Activated CD8-positive, alpha-beta T cell treated with anti-CD3 and anti-CD28 coated beads, Interleukin-2, amount 10 ng/mL, durations not matched to agents 7 days and 5 days (primary cell): ENCODE measurements at regions not wholly inside any gene's neighbourhood (a gene's known extent, or its start where the extent isn't known, plus 50 kb on each side); places are given as distances from the start of the nearest gene placed in this dataset.

Experiments
- ATAC-seq: fragments of 150-1000 bp; cut with Tn5 transposase; one replicate; pipeline ENCODE4 v1.10.0; 2021; ENCODE audit warnings: moderate library complexity
- CTCF ChIA-PET: fragments of 350-600 bp; sonication (Branson Sonifier 250); formaldehyde crosslinking; loops from one replicate; lab custom pipeline; 2021; ENCODE audit warnings: antibody characterized with exemption; lab: Charles Lee
- POLR2A ChIA-PET: fragments of 350-600 bp; sonication (Branson Sonifier 250); formaldehyde crosslinking; loops from one replicate; lab custom pipeline; 2021; ENCODE audit warnings: antibody characterized with exemption; lab: Charles Lee
- DNase-seq: peaks from one replicate; pipeline ENCODE4 v3.0.0-alpha.2; 2020
- H3K27ac Mint-ChIP-seq: one replicate; pipeline ENCODE4 v1.8.0; 2021; ENCODE audit warnings: mild to moderate bottlenecking, mixed read lengths
- H3K27me3 Mint-ChIP-seq: one replicate; pipeline ENCODE4 v1.8.0; 2021; ENCODE audit warnings: low read depth, mixed read lengths
- H3K36me3 Mint-ChIP-seq: one replicate; pipeline ENCODE4 v1.8.0; 2021; ENCODE audit warnings: low read depth, mixed read lengths
- H3K4me1 Mint-ChIP-seq: one replicate; pipeline ENCODE4 v1.8.0; 2021; ENCODE audit warnings: low read depth, mixed read lengths
- H3K4me3 Mint-ChIP-seq: one replicate; pipeline ENCODE4 v1.8.0; 2021; ENCODE audit warnings: mild to moderate bottlenecking, mixed read lengths
- H3K9me3 Mint-ChIP-seq: one replicate; pipeline ENCODE4 v1.8.0; 2022; ENCODE audit warnings: mixed read lengths; ENCODE audit not compliant: insufficient read depth

GRCh38 chr2:129653246-129653645 is 326.2 kb upstream of the RAB6C start:
- Mint-ChIP-seq H3K4me3 (no peak overlapping the region), H3K4me1 (no peaks in the 10 kb centered on the region), H3K27me3 (no peaks in the 10 kb centered on the region), H3K36me3 (no peaks in the 10 kb centered on the region), H3K9me3 (no peaks in the 10 kb centered on the region), H3K27ac (no peak overlapping the region)
- DNase-seq: no peak
- POLR2A ChIA-PET: no interaction called here
- no peak for ATAC-seq
- CTCF ChIA-PET: no interaction called here

GRCh38 chr2:129654331-129654730 is 325.1 kb upstream of the RAB6C start:
- ChIA-PET CTCF (no interaction called here), POLR2A (no interaction called here)
- no peak for DNase-seq
- no peaks in the 10 kb centered on the region for H3K36me3 Mint-ChIP-seq
- H3K4me1 Mint-ChIP-seq: no peaks in the 10 kb centered on the region
- no peaks in the 10 kb centered on the region for H3K9me3 Mint-ChIP-seq
- no peaks in the 10 kb centered on the region for H3K27me3 Mint-ChIP-seq
- H3K4me3 Mint-ChIP-seq: no peak overlapping the region
- no peak overlapping the region for H3K27ac Mint-ChIP-seq
- ATAC-seq: no peak

- ChIA-PET CTCF (no interaction called here), POLR2A (no interaction called here)
- Mint-ChIP-seq H3K9me3 (no peaks in the 10 kb centered on the region), H3K36me3 (no peaks in the 10 kb centered on the region), H3K4me3 (no peak overlapping the region), H3K27me3 (no peaks in the 10 kb centered on the region), H3K4me1 (no peaks in the 10 kb centered on the region), H3K27ac (no peak overlapping the region)
- no peak for ATAC-seq
- DNase-seq: no peak
Measured at GRCh38 chr2:129656081-129656598, 323.3 kb upstream of the RAB6C start.

GRCh38 chr2:129658430-129658829 is 321.0 kb upstream of the RAB6C start:
- ATAC-seq: no peak
- ChIA-PET CTCF (no interaction called here), POLR2A (no interaction called here)
- H3K27ac Mint-ChIP-seq: no peak overlapping the region
- H3K27me3 Mint-ChIP-seq: no peaks in the 10 kb centered on the region
- no peaks in the 10 kb centered on the region for H3K9me3 Mint-ChIP-seq
- DNase-seq: no peak
- H3K36me3 Mint-ChIP-seq: no peaks in the 10 kb centered on the region
- no peak overlapping the region for H3K4me3 Mint-ChIP-seq
- H3K4me1 Mint-ChIP-seq: no peaks in the 10 kb centered on the region

GRCh38 chr2:129661935-129662334 is 317.5 kb upstream of the RAB6C start:
- CTCF ChIA-PET: interaction anchor here (0.6 kb wide), 1 partner anchor 226 kb away, joined by 3 read pairs; no protein-coding TSS in a partner anchor

GRCh38 chr2:129667577-129667976 is 311.9 kb upstream of the RAB6C start:
- ATAC-seq (no peak), DNase-seq (no peak)
- ChIA-PET POLR2A (no interaction called here), CTCF (no interaction called here)
- H3K4me1 Mint-ChIP-seq: no peaks in the 10 kb centered on the region
- no peak overlapping the region for H3K27ac Mint-ChIP-seq
- no peak overlapping the region for H3K4me3 Mint-ChIP-seq
- H3K36me3 Mint-ChIP-seq: no peaks in the 10 kb centered on the region
- no peaks in the 10 kb centered on the region for H3K27me3 Mint-ChIP-seq
- no peaks in the 10 kb centered on the region for H3K9me3 Mint-ChIP-seq

More at GRCh38 chr2:129661935-129662334, 317.5 kb upstream of the RAB6C start:
- Mint-ChIP-seq H3K27me3 (no peaks in the 10 kb centered on the region), H3K4me1 (no peaks in the 10 kb centered on the region), H3K9me3 (no peaks in the 10 kb centered on the region), H3K4me3 (no peak overlapping the region), H3K36me3 (no peaks in the 10 kb centered on the region), H3K27ac (no peak overlapping the region)
- ATAC-seq (no peak), DNase-seq (no peak)
- POLR2A ChIA-PET: no interaction called here

GRCh38 chr2:129672521-129672920 is 306.9 kb upstream of the RAB6C start:
- no peaks in the 10 kb centered on the region for H3K9me3 Mint-ChIP-seq
- no peaks in the 10 kb centered on the region for H3K27me3 Mint-ChIP-seq
- DNase-seq (no peak), ATAC-seq (no peak)
- no peaks in the 10 kb centered on the region for H3K36me3 Mint-ChIP-seq
- no peak overlapping the region for H3K27ac Mint-ChIP-seq
- CTCF ChIA-PET: no interaction called here
- H3K4me3 Mint-ChIP-seq: no peak overlapping the region
- no peaks in the 10 kb centered on the region for H3K4me1 Mint-ChIP-seq
- POLR2A ChIA-PET: no interaction called here

- ATAC-seq: no peak
- Mint-ChIP-seq H3K4me1 (no peaks in the 10 kb centered on the region), H3K36me3 (no peaks in the 10 kb centered on the region), H3K27ac (no peak overlapping the region), H3K4me3 (no peak overlapping the region), H3K27me3 (no peaks in the 10 kb centered on the region), H3K9me3 (no peaks in the 10 kb centered on the region)
- ChIA-PET CTCF (no interaction called here), POLR2A (no interaction called here)
- no peak for DNase-seq
Measured at GRCh38 chr2:129673234-129673633, 306.2 kb upstream of the RAB6C start.

GRCh38 chr2:129673847-129674711 is 305.4 kb upstream of the RAB6C start:
- Mint-ChIP-seq H3K4me3 (no peak overlapping the region), H3K9me3 (no peaks in the 10 kb centered on the region), H3K36me3 (no peaks in the 10 kb centered on the region), H3K4me1 (no peaks in the 10 kb centered on the region), H3K27ac (no peak overlapping the region), H3K27me3 (no peaks in the 10 kb centered on the region)
- no peak for DNase-seq
- ChIA-PET POLR2A (no interaction called here), CTCF (no interaction called here)
- ATAC-seq: no peak

- CTCF ChIA-PET: no interaction called here
- no peak overlapping the region for H3K27ac Mint-ChIP-seq
- no peak for ATAC-seq
- POLR2A ChIA-PET: no interaction called here
- no peaks in the 10 kb centered on the region for H3K27me3 Mint-ChIP-seq
- no peak for DNase-seq
- H3K36me3 Mint-ChIP-seq: no peaks in the 10 kb centered on the region
- H3K4me3 Mint-ChIP-seq: no peak overlapping the region
- no peaks in the 10 kb centered on the region for H3K9me3 Mint-ChIP-seq
- no peaks in the 10 kb centered on the region for H3K4me1 Mint-ChIP-seq
Measured at GRCh38 chr2:129678751-129679150, 300.7 kb upstream of the RAB6C start.

- POLR2A ChIA-PET: no interaction called here
- Mint-ChIP-seq H3K27me3 (no peaks in the 10 kb centered on the region), H3K9me3 (no peaks in the 10 kb centered on the region), H3K36me3 (no peaks in the 10 kb centered on the region), H3K4me1 (no peaks in the 10 kb centered on the region), H3K4me3 (no peak overlapping the region), H3K27ac (no peak overlapping the region)
- ATAC-seq: no peak
- no peak for DNase-seq
- CTCF ChIA-PET: no interaction called here
Measured at GRCh38 chr2:129681788-129682187, 297.7 kb upstream of the RAB6C start.

- POLR2A ChIA-PET: no interaction called here
Measured at GRCh38 chr2:129689653-129690448, 289.6 kb upstream of the RAB6C start.

More at GRCh38 chr2:129689653-129690448, 289.6 kb upstream of the RAB6C start:
- DNase-seq (no peak), ATAC-seq (no peak)
- no peaks in the 10 kb centered on the region for H3K4me1 Mint-ChIP-seq
- no peak overlapping the region for H3K4me3 Mint-ChIP-seq
- CTCF ChIA-PET: no interaction called here
- peaks cover 9% of the 10 kb centered on the region for H3K9me3 Mint-ChIP-seq
- H3K36me3 Mint-ChIP-seq: no peaks in the 10 kb centered on the region
- H3K27me3 Mint-ChIP-seq: peaks cover 2% of the 10 kb centered on the region
- H3K27ac Mint-ChIP-seq: no peak overlapping the region
